SK-N-SH (cell line): ENCODE measurements at regions not wholly inside any gene's neighbourhood (a gene's known extent, or its start where the extent isn't known, plus 50 kb on each side); places are given as distances from the start of the nearest gene placed in this dataset.

Source experiments
- CTCF ChIA-PET: fragments of 300-600, 350-600 bp; formaldehyde crosslinking; extraction: SDS; loops from one replicate; lab custom pipeline; 2021; lab: Yijun Ruan, JAX
- POLR2A ChIA-PET: fragments of 350-600 bp; sonication (Branson Sonifier 250); formaldehyde crosslinking; extraction: SDS; loops from one replicate; lab custom pipeline; 2020; ENCODE audit warnings: antibody characterized with exemption, inconsistent platforms; lab: Yijun Ruan, JAX
- DNase-seq: peaks from one replicate; pipeline ENCODE4 v3.0.0; 2012
- H2AFZ ChIP-seq: fragments of 200-600 bp; sonication (generic); 2 replicates; pipeline ENCODE4 v1.8.1; 2016; ENCODE audit warnings: antibody characterized with exemption, mild to moderate bottlenecking, low read depth
- H3F3A ChIP-seq: fragments of 200-600 bp; sonication (generic); replicated peaks from 2 replicates; pipeline ENCODE3; 2016; ENCODE audit warnings: antibody characterized with exemption, mild to moderate bottlenecking; ENCODE audit not compliant: insufficient read depth
- H3K27ac ChIP-seq, 2 experiments: fragments of 200-500 bp in 1 of 2; fragments of 200-600 bp in 1 of 2; sonication (Bioruptor generic) in 1 of 2; sonication (generic), shearing (Covaris generic) in 1 of 2; 2 replicates each; pipeline versions ENCODE4 v1.5.1 to v1.6.1; 2014 to 2016; ENCODE audit warnings: low read depth in 2 of 2, inconsistent platforms in 1 of 2, low read length in 1 of 2, mild to moderate bottlenecking in 1 of 2, mixed read lengths in 1 of 2
- H3K27me3 ChIP-seq: fragments of 200-600 bp; sonication (generic), shearing (Covaris generic); 2 replicates; pipeline ENCODE4 v1.6.1; 2016; ENCODE audit warnings: mixed run types; ENCODE audit not compliant: insufficient read depth
- H3K36me3 ChIP-seq, 2 experiments: fragments of 200-500 bp in 1 of 2; fragments of 200-600 bp in 1 of 2; sonication (Bioruptor generic) in 1 of 2; sonication (generic) in 1 of 2; replicated peaks in 1 of 2; 2 replicates each; pipeline versions ENCODE3 to v1.5.1; 2014 to 2016; ENCODE audit warnings: low read length in 1 of 2, mild to moderate bottlenecking in 1 of 2; ENCODE audit not compliant: insufficient read depth in 2 of 2, control insufficient read depth in 1 of 2
- H3K4me1 ChIP-seq, 2 experiments: fragments of 200-500 bp in 1 of 2; fragments of 200-600 bp in 1 of 2; sonication (Bioruptor generic) in 1 of 2; sonication (generic), shearing (Covaris generic) in 1 of 2; 2 replicates each; pipeline versions ENCODE4 v1.5.1 to v1.6.1; 2014 to 2016; ENCODE audit warnings: low read depth in 1 of 2, low read length in 1 of 2, mixed run types in 1 of 2; ENCODE audit not compliant: insufficient read depth in 2 of 2, control insufficient read depth in 1 of 2
- H3K4me2 ChIP-seq: fragments of 200-600 bp; sonication (generic), shearing (Covaris generic); 2 replicates; pipeline ENCODE4 v1.6.1; 2017; ENCODE audit warnings: mixed run types
- H3K4me3 ChIP-seq, 2 experiments: fragments of 200-500 bp in 1 of 2; fragments of 200-600 bp in 1 of 2; sonication (Bioruptor generic) in 1 of 2; sonication (generic), shearing (Covaris generic) in 1 of 2; 2 replicates each; pipeline versions ENCODE4 v1.5.1 to v1.8.1; 2014 to 2016; ENCODE audit warnings: low read depth in 2 of 2, inconsistent platforms in 1 of 2, low read length in 1 of 2, mild to moderate bottlenecking in 1 of 2, mixed read lengths in 1 of 2, moderate library complexity in 1 of 2
- H3K79me2 ChIP-seq: fragments of 200-600 bp; sonication (generic); 2 replicates; pipeline ENCODE4 v1.8.1; 2017; ENCODE audit warnings: mild to moderate bottlenecking; ENCODE audit not compliant: insufficient read depth
- H3K9ac ChIP-seq: fragments of 200-600 bp; sonication (generic); 2 replicates; pipeline ENCODE4 v1.6.1; 2017; ENCODE audit warnings: mixed run types
- H3K9me2 ChIP-seq: fragments of 200-600 bp; sonication (generic); 2 replicates; pipeline ENCODE4 v1.6.1; 2017; ENCODE audit warnings: mixed run types
- H3K9me3 ChIP-seq: fragments of 200-600 bp; sonication (generic); 2 replicates; pipeline ENCODE4 v1.6.1; 2017; ENCODE audit warnings: mixed run types, mild to moderate bottlenecking, moderate library complexity
- H4K20me1 ChIP-seq: fragments of 200-600 bp; sonication (generic); 2 replicates; pipeline ENCODE4 v1.6.1; 2017; ENCODE audit warnings: mild to moderate bottlenecking, mixed run types; ENCODE audit not compliant: insufficient read depth
- ELF1 ChIP-seq: IDR thresholded peaks from 2 replicates; pipeline ENCODE4 v1.4.0; 2012
- EZH2phosphoT487 ChIP-seq: fragments of 200-600 bp; sonication (generic); IDR thresholded peaks from 2 replicates; pipeline ENCODE4 v1.6.1; 2017; ENCODE audit warnings: low read depth, mixed run types, mild to moderate bottlenecking, antibody characterized with exemption, moderate library complexity, borderline replicate concordance
- FOSL2 ChIP-seq: IDR thresholded peaks from 2 replicates; pipeline ENCODE4 v1.4.0; 2012; ENCODE audit warnings: low read depth, mild to moderate bottlenecking, moderate library complexity, borderline replicate concordance
- FOXM1 ChIP-seq: IDR thresholded peaks from 2 replicates; pipeline ENCODE4 v1.4.0; 2012; ENCODE audit warnings: low read depth, mild to moderate bottlenecking
- GABPA ChIP-seq: IDR thresholded peaks from 2 replicates; pipeline ENCODE4 v1.4.0; 2012; ENCODE audit warnings: low read depth, mild to moderate bottlenecking
- GATA2 ChIP-seq: sonication (generic); formaldehyde crosslinking; IDR thresholded peaks from 2 replicates; pipeline ENCODE4 v1.5.0; 2020; ENCODE audit warnings: mild to moderate bottlenecking, missing genetic modification reagents
- MEF2A ChIP-seq: IDR thresholded peaks from 2 replicates; pipeline ENCODE4 v1.4.0; 2012; ENCODE audit warnings: low read depth, borderline replicate concordance
- NFIC ChIP-seq: IDR thresholded peaks from 2 replicates; pipeline ENCODE4 v1.4.0; 2012; ENCODE audit warnings: borderline replicate concordance
- POLR2AphosphoS5 ChIP-seq: IDR thresholded peaks from 2 replicates; pipeline ENCODE4 v1.6.1; 2012; ENCODE audit warnings: low read depth, low read length
- RAD21 ChIP-seq: IDR thresholded peaks from 2 replicates; pipeline ENCODE4 v1.6.1; 2012; ENCODE audit warnings: mild to moderate bottlenecking, low read length
- RCOR1 ChIP-seq: fragments of 150-350 bp; IDR thresholded peaks from 2 replicates; pipeline ENCODE4 v1.6.1; 2017; ENCODE audit warnings: antibody characterized with exemption, low read length
- RFX5 ChIP-seq: IDR thresholded peaks from 2 replicates; pipeline ENCODE4 v1.6.1; 2012; ENCODE audit warnings: mild to moderate bottlenecking, improper control_type of control experiment, low read length
- SMC3 ChIP-seq: IDR thresholded peaks from 2 replicates; pipeline ENCODE4 v1.6.1; 2012; ENCODE audit warnings: low read depth, low read length, improper control_type of control experiment
- TAF1 ChIP-seq: IDR thresholded peaks from 2 replicates; pipeline ENCODE4 v1.6.1; 2012; ENCODE audit warnings: low read depth, mild to moderate bottlenecking, low read length, moderate library complexity, borderline replicate concordance
- TCF12 ChIP-seq: IDR thresholded peaks from 2 replicates; pipeline ENCODE4 v1.4.0; 2012
- YY1 ChIP-seq: IDR thresholded peaks from 2 replicates; pipeline ENCODE4 v1.4.0; 2012; ENCODE audit warnings: low read depth, mild to moderate bottlenecking
- WGBS: methylation state at CpG from one replicate; pipeline ENCODE4 v1.1.6; 2017; ENCODE audit warnings: low lambda C conversion rate; 5-methylcytosine and 5-hydroxymethylcytosine counted together
- TF ChIP-seq, protein P1 (sequence below): IDR thresholded peaks from 2 replicates; pipeline ENCODE4 v1.6.1; 2012; ENCODE audit warnings: mild to moderate bottlenecking, low read depth, low read length, moderate library complexity
- TF ChIP-seq, protein P2 (sequence below): IDR thresholded peaks from 2 replicates; pipeline ENCODE4; 2012

DNA sequence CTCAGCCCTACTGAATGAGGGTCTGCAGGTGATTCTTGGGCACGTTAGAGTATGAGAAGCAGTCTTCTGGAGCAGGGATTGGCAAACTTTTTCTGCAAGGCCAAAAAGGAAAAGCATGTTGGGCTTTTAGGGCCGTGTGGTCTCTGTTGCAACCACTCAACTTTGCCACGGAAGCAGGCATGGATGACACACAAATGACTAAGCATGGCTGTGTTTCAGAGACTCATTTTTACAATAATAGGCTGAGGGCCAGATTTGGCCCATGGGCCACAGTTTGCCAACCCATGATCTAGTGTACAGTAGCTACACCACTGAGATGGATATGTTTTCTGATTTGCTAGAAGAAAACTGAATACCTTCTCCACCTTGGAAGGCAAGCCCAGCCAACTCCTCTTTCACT is 66.1 kb upstream of the PRICKLE2 start (continued):
- no peak for TF ChIP-seq GABPA
- peak; percentile 29; the same call in 1 of the 2 replicates for TF ChIP-seq POLR2AphosphoS5
- peak; percentile 93 for TF ChIP-seq FOSL2

DNA sequence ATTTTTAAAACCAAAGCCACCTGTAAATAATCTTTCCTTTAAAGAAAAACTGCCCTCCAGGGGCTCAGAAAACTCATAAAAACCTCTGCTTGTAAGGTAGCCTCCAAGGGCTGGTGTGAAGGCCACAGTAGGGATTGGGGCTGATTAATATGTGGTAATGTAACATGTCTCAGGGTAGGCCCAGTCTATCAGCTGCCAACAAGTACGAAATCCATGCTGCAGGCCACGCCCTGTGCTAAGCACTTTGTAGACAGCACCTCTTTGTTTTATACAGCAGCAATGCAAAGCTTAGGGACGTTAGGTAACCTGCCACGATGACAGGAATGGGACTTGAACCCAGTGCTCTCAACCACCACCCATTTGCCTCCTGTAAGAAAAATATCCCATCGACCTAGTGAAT is 65.6 kb upstream of the PRICKLE2 start:
- Histone ChIP-seq H3K27ac (peak overlapping the region in 1 of 2 experiments; percentile 63; a peak in 2 of 4 replicates), H3K4me3 (no peak overlapping the region), H3K36me3 (no peaks in the 10 kb centered on the region), H3F3A (peaks cover 11% of the 10 kb centered on the region), H3K4me1 (peaks cover 0 to 12% of the 10 kb centered on the region in 2 experiments; a peak in 2 of 4 replicates), H2AFZ (peak overlapping the region; percentile 73), H3K4me2 (peak overlapping the region; percentile 42), H3K9ac (peak overlapping the region; percentile 26; the same call in 1 of the 2 replicates), H3K79me2 (no peaks in the 10 kb centered on the region), H3K9me2 (no peaks in the 10 kb centered on the region), H3K9me3 (no peaks in the 10 kb centered on the region), H4K20me1 (no peaks in the 10 kb centered on the region), H3K27me3 (no peaks in the 10 kb centered on the region)
- ChIA-PET POLR2A (no interaction called here), CTCF (no interaction called here)
- WGBS: 86% methylated on average over 5 of the region's 5 CpGs
- TF ChIP-seq, protein P1, sequence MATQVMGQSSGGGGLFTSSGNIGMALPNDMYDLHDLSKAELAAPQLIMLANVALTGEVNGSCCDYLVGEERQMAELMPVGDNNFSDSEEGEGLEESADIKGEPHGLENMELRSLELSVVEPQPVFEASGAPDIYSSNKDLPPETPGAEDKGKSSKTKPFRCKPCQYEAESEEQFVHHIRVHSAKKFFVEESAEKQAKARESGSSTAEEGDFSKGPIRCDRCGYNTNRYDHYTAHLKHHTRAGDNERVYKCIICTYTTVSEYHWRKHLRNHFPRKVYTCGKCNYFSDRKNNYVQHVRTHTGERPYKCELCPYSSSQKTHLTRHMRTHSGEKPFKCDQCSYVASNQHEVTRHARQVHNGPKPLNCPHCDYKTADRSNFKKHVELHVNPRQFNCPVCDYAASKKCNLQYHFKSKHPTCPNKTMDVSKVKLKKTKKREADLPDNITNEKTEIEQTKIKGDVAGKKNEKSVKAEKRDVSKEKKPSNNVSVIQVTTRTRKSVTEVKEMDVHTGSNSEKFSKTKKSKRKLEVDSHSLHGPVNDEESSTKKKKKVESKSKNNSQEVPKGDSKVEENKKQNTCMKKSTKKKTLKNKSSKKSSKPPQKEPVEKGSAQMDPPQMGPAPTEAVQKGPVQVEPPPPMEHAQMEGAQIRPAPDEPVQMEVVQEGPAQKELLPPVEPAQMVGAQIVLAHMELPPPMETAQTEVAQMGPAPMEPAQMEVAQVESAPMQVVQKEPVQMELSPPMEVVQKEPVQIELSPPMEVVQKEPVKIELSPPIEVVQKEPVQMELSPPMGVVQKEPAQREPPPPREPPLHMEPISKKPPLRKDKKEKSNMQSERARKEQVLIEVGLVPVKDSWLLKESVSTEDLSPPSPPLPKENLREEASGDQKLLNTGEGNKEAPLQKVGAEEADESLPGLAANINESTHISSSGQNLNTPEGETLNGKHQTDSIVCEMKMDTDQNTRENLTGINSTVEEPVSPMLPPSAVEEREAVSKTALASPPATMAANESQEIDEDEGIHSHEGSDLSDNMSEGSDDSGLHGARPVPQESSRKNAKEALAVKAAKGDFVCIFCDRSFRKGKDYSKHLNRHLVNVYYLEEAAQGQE: no peak
- TF ChIP-seq POLR2AphosphoS5: no peak
- no peak for TF ChIP-seq FOXM1
- no peak for TF ChIP-seq SMC3
- no peak for TF ChIP-seq TCF12
- TF ChIP-seq YY1: no peak
- TF ChIP-seq RCOR1: no peak
- TF ChIP-seq GATA2 (CRISPR knock-in tag): no peak
- no peak for TF ChIP-seq RFX5
- no peak for TF ChIP-seq NFIC
- no peak for TF ChIP-seq RAD21
- TF ChIP-seq ELF1: no peak
- TF ChIP-seq TAF1: no peak
- no peak for TF ChIP-seq EZH2phosphoT487
- TF ChIP-seq, protein P2, sequence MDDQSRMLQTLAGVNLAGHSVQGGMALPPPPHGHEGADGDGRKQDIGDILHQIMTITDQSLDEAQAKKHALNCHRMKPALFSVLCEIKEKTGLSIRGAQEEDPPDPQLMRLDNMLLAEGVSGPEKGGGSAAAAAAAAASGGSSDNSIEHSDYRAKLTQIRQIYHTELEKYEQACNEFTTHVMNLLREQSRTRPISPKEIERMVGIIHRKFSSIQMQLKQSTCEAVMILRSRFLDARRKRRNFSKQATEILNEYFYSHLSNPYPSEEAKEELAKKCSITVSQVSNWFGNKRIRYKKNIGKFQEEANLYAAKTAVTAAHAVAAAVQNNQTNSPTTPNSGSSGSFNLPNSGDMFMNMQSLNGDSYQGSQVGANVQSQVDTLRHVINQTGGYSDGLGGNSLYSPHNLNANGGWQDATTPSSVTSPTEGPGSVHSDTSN: no peak
- no peak for TF ChIP-seq GABPA
- TF ChIP-seq MEF2A: no peak
- no peak for DNase-seq
